SK-N-MC (cell line): ENCODE measurements at regions not wholly inside any gene's neighbourhood (a gene's known extent, or its start where the extent isn't known, plus 50 kb on each side); places are given as distances from the start of the nearest gene placed in this dataset.

Experiments used
- EZH2 ChIP-seq: fragments of 200-600 bp; sonication (generic); IDR thresholded peaks from one replicate; pipeline ENCODE4 v1.6.1; 2017; ENCODE audit warnings: antibody characterized with exemption
- POLR2AphosphoS5 ChIP-seq: IDR thresholded peaks from 2 replicates; pipeline ENCODE4 v1.6.1; 2012; ENCODE audit warnings: mild to moderate bottlenecking, low read depth, low read length, borderline replicate concordance

DNA sequence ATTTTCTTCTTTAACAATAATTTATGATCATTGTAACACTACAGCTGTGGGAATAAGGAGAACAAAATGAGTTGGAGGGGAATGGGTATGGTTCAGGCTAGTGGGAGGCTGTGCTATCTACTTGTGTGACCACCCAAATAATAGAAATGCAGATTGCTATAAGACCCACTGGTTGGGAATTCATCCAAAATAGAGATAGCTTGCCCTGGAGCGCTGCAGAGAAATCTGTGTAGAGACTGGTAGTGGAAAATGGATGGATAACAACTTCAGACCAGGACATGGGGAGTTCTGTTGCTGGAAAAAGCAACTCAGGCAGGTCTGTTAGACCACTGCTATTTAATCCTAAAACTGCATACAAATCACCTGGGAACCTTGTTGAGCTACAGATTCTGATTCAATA, 137.1 kb upstream of the MKLN1 start:
- TF ChIP-seq POLR2AphosphoS5: no peak
- TF ChIP-seq EZH2: no peak
